A673 (cell line): ENCODE measurements at regions not wholly inside any gene's neighbourhood (a gene's known extent, or its start where the extent isn't known, plus 50 kb on each side); places are given as distances from the start of the nearest gene placed in this dataset.

Source experiments
- BruUV-seq: library from RNA; stranded (reverse); fragments of 400-500 nt; replicated peaks from 2 replicates; lab custom pipeline; 2021; lab: Mats Ljungman, UMichigan
- CTCF ChIA-PET: fragments of 300-600 bp; sonication (Branson Sonifier 250); formaldehyde crosslinking; loops from one replicate; lab custom pipeline; 2022; ENCODE audit warnings: antibody characterized with exemption; lab: Charles Lee
- POLR2A ChIA-PET: fragments of 300-600 bp; sonication (Branson Sonifier 250); formaldehyde crosslinking; loops from one replicate; lab custom pipeline; 2022; ENCODE audit warnings: antibody characterized with exemption; ENCODE audit not compliant: low non-redundant PET; lab: Charles Lee
- DNase-seq: peaks from one replicate; pipeline ENCODE4 v3.0.0-alpha.2; 2015; ENCODE audit warnings: low spot score
- H3K27ac ChIP-seq: fragments of 200-600 bp; sonication (generic); 2 replicates; pipeline ENCODE4 v1.5.1; 2016; ENCODE audit warnings: mixed run types, low read depth, mild to moderate bottlenecking, mixed read lengths, antibody characterized with exemption, low read length; ENCODE audit not compliant: poor library complexity, severe bottlenecking
- H3K27me3 ChIP-seq: fragments of 200-600 bp; sonication (generic); replicated peaks from 2 replicates; pipeline ENCODE4 v1.6.1; 2017; ENCODE audit warnings: mixed run types, low read depth, mild to moderate bottlenecking, mixed read lengths, antibody characterized with exemption, low read length; ENCODE audit not compliant: insufficient read depth, poor library complexity
- H3K36me3 ChIP-seq: fragments of 200-600 bp; sonication (generic); 2 replicates; pipeline ENCODE4 v1.6.1; 2016; ENCODE audit warnings: mixed run types, mild to moderate bottlenecking, mixed read lengths, antibody characterized with exemption, low read length; ENCODE audit not compliant: insufficient read depth, poor library complexity, severe bottlenecking
- H3K4me1 ChIP-seq: fragments of 200-600 bp; sonication (generic); 2 replicates; pipeline ENCODE4 v1.6.1; 2017; ENCODE audit warnings: mixed run types, mild to moderate bottlenecking, mixed read lengths, antibody characterized with exemption, low read length; ENCODE audit not compliant: insufficient read depth, poor library complexity, severe bottlenecking
- H3K4me3 ChIP-seq: fragments of 200-600 bp; sonication (generic); 2 replicates; pipeline ENCODE4 v1.5.1; 2016; ENCODE audit warnings: low read depth, mixed run types, mild to moderate bottlenecking, mixed read lengths, low read length; ENCODE audit not compliant: poor library complexity, severe bottlenecking
- H3K9me3 ChIP-seq: fragments of 200-600 bp; sonication (generic); 2 replicates; pipeline ENCODE4 v1.6.1; 2016; ENCODE audit warnings: mixed run types, low read depth, mild to moderate bottlenecking, mixed read lengths, antibody characterized with exemption, low read length; ENCODE audit not compliant: poor library complexity, severe bottlenecking
- CTCF ChIP-seq: fragments of 300-800, 200-600 bp; sonication (generic); conservative IDR thresholded peaks from 2 replicates; pipeline ENCODE4 v1.5.1; 2017; ENCODE audit warnings: low read depth, mild to moderate bottlenecking, antibody characterized with exemption, low read length, moderate library complexity, mixed read lengths
- EZH2 ChIP-seq: fragments of 200-600 bp; sonication (generic); IDR thresholded peaks from 2 replicates; pipeline ENCODE4 v1.6.1; 2017; ENCODE audit warnings: borderline replicate concordance, low read depth, mild to moderate bottlenecking, mixed read lengths, antibody characterized with exemption, low read length; ENCODE audit not compliant: poor library complexity, severe bottlenecking
- intact Hi-C: fragments of 100-400 bp; cut with micrococcal nuclease; formaldehyde crosslinking; loops from one replicate; pipeline ENCODE4 v1.10.0; 2022; ENCODE audit not compliant: unreplicated experiment

GRCh38 chr2:187263675-187264560, 184.1 kb downstream of the CALCRL start:
- Histone ChIP-seq H3K27ac (no peak overlapping the region), H3K27me3 (no peaks in the 10 kb centered on the region), H3K36me3 (no peaks in the 10 kb centered on the region), H3K4me1 (peaks cover 5% of the 10 kb centered on the region), H3K4me3 (no peak overlapping the region), H3K9me3 (no peaks in the 10 kb centered on the region)
- no peak for TF ChIP-seq CTCF
- no peak for TF ChIP-seq EZH2
- no peak for DNase-seq
- POLR2A ChIA-PET: no interaction called here
- intact Hi-C loops: no loop called here
- CTCF ChIA-PET: no interaction called here
- BruUV-seq: no TSS peak

- no peaks in the 10 kb centered on the region for H3K27me3 ChIP-seq
- DNase-seq: no peak
- TF ChIP-seq EZH2: no peak
- TF ChIP-seq CTCF: no peak
- POLR2A ChIA-PET: no interaction called here
- no peaks in the 10 kb centered on the region for H3K36me3 ChIP-seq
- intact Hi-C loops: no loop called here
- CTCF ChIA-PET: no interaction called here
- H3K9me3 ChIP-seq: no peaks in the 10 kb centered on the region
- H3K4me1 ChIP-seq: peaks cover 12% of the 10 kb centered on the region
- no TSS peak for BruUV-seq
- H3K27ac ChIP-seq: no peak overlapping the region
- H3K4me3 ChIP-seq: no peak overlapping the region
These were observed 186.3 kb downstream of the CALCRL start for GRCh38 chr2:187261705-187262104.

GRCh38 chr2:187252063-187252462, 196.0 kb downstream of the CALCRL start:
- no peaks in the 10 kb centered on the region for H3K27me3 ChIP-seq
- DNase-seq: no peak
- no peaks in the 10 kb centered on the region for H3K36me3 ChIP-seq
- ChIA-PET POLR2A (no interaction called here), CTCF (no interaction called here)
- BruUV-seq: no TSS peak
- peaks cover under 1% of the 10 kb centered on the region for H3K4me1 ChIP-seq
- no peaks in the 10 kb centered on the region for H3K9me3 ChIP-seq
- TF ChIP-seq EZH2: no peak
- TF ChIP-seq CTCF: no peak
- H3K4me3 ChIP-seq: no peak overlapping the region
- H3K27ac ChIP-seq: no peak overlapping the region
- intact Hi-C loops: no loop called here
